Mesothelial cell of epicardium (in vitro differentiated cells): ENCODE measurements at regions not wholly inside any gene's neighbourhood (a gene's known extent, or its start where the extent isn't known, plus 50 kb on each side); places are given as distances from the start of the nearest gene placed in this dataset.

ENCODE experiments used
- DNase-seq, 2 experiments: peaks; one replicate each; pipeline ENCODE4 v3.0.0; 2021; ENCODE audit warnings: low spot score in 2 of 2; ENCODE audit not compliant: unreplicated experiment in 2 of 2
- H3K27ac Mint-ChIP-seq: 2 replicates; pipeline ENCODE4 v1.8.0; 2021; ENCODE audit warnings: mixed read lengths
- H3K27me3 Mint-ChIP-seq: 2 replicates; pipeline ENCODE4 v1.8.0; 2021; ENCODE audit warnings: low read depth, mixed read lengths
- H3K36me3 Mint-ChIP-seq: 2 replicates; pipeline ENCODE4 v1.8.0; 2021; ENCODE audit warnings: mixed read lengths
- H3K4me1 Mint-ChIP-seq: 2 replicates; pipeline ENCODE4 v1.8.0; 2021; ENCODE audit warnings: mixed read lengths
- H3K4me3 Mint-ChIP-seq: 2 replicates; pipeline ENCODE4 v1.8.0; 2021; ENCODE audit warnings: mild to moderate bottlenecking, moderate library complexity, mixed read lengths
- H3K9me3 Mint-ChIP-seq: 2 replicates; pipeline ENCODE4 v1.8.0; 2021; ENCODE audit warnings: mixed read lengths
- CTCF ChIP-seq: fragments of 200-600 bp; sonication (generic); IDR thresholded peaks from one replicate; pipeline ENCODE4 v1.5.0; 2021; ENCODE audit warnings: antibody characterized with exemption; ENCODE audit not compliant: unreplicated experiment

- DNase-seq = no peak
- TF ChIP-seq CTCF = no peak
- no peak overlapping the region for H3K27ac Mint-ChIP-seq
- no peaks in the 10 kb centered on the region for H3K36me3 Mint-ChIP-seq
- H3K27me3 Mint-ChIP-seq = no peaks in the 10 kb centered on the region
- no peak overlapping the region for H3K4me3 Mint-ChIP-seq
- H3K9me3 Mint-ChIP-seq = peaks cover 17% of the 10 kb centered on the region
- peaks cover 22% of the 10 kb centered on the region for H3K4me1 Mint-ChIP-seq
Observed at GRCh38 chr9:84481636-84482218, 141.2 kb upstream of the SLC28A3 start.

- no peak for TF ChIP-seq CTCF
- Mint-ChIP-seq H3K27ac (no peak overlapping the region), H3K4me1 (peaks cover 22% of the 10 kb centered on the region), H3K36me3 (no peaks in the 10 kb centered on the region), H3K4me3 (no peak overlapping the region), H3K9me3 (peaks cover 12% of the 10 kb centered on the region), H3K27me3 (no peaks in the 10 kb centered on the region)
- DNase-seq = no peak
Observed at GRCh38 chr9:84482607-84483006, 142.0 kb upstream of the SLC28A3 start.

GRCh38 chr9:84484172-84484571 is 143.6 kb upstream of the SLC28A3 start:
- no peak overlapping the region for H3K4me3 Mint-ChIP-seq
- H3K4me1 Mint-ChIP-seq = peaks cover 22% of the 10 kb centered on the region
- no peak for TF ChIP-seq CTCF
- no peaks in the 10 kb centered on the region for H3K36me3 Mint-ChIP-seq
- no peak overlapping the region for H3K27ac Mint-ChIP-seq
- no peak for DNase-seq
- H3K9me3 Mint-ChIP-seq = peaks cover 10% of the 10 kb centered on the region
- H3K27me3 Mint-ChIP-seq = no peaks in the 10 kb centered on the region

- no peak for TF ChIP-seq CTCF
- Mint-ChIP-seq H3K4me1 (peaks cover 22% of the 10 kb centered on the region), H3K9me3 (peaks cover 10% of the 10 kb centered on the region), H3K27ac (no peak overlapping the region), H3K36me3 (no peaks in the 10 kb centered on the region), H3K27me3 (no peaks in the 10 kb centered on the region), H3K4me3 (no peak overlapping the region)
- DNase-seq = no peak
Observed at GRCh38 chr9:84485539-84485938, 145.0 kb upstream of the SLC28A3 start.

GRCh38 chr9:84486663-84487062 is 146.1 kb upstream of the SLC28A3 start:
- no peak for DNase-seq
- Mint-ChIP-seq H3K4me1 (peaks cover 16% of the 10 kb centered on the region), H3K4me3 (no peak overlapping the region), H3K9me3 (peaks cover 10% of the 10 kb centered on the region), H3K27ac (no peak overlapping the region), H3K27me3 (no peaks in the 10 kb centered on the region), H3K36me3 (no peaks in the 10 kb centered on the region)
- no peak for TF ChIP-seq CTCF
